ENCODE measurements at regions not wholly inside any gene's neighbourhood (a gene's known extent, or its start where the extent isn't known, plus 50 kb on each side); places are given as distances from the start of the nearest gene placed in this dataset.

DNA sequence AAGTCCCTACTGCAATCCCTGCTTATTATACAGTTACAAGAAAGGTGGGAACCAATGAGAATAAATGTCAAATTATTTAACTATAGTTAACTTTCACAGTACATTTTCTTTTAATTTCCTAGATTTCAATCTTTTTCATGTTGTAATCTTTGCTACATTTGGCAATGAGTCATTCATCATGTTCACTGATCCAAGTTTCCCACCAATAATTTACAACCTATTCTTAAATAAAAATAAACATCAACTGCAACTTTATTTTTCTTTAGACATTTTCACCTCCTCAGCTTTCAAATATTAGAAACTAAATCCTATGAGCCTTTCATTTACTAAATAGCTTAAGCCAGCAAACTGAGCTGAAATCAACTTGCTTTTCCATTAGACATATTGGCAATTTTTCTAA is 541.3 kb upstream of the BTBD3 start:
- no peaks in the 10 kb centered on the region for H3K4me1 ChIP-seq (ENCODE audit: insufficient read depth, low read length, poor library complexity, severe bottlenecking)
- no peaks in the 10 kb centered on the region for H3K9me2 ChIP-seq (ENCODE audit: insufficient read depth, low read length)
- H3K79me2 ChIP-seq (ENCODE audit: insufficient read depth, low read depth, low read length), result no peaks in the 10 kb centered on the region
- no peak overlapping the region for H3K27ac ChIP-seq (ENCODE audit: low read depth, low read length, poor library complexity, severe bottlenecking)
- H3K9me3 ChIP-seq (ENCODE audit: low read length), result no peaks in the 10 kb centered on the region
- H3K4me2 ChIP-seq (ENCODE audit: low read length), result no peak overlapping the region
- DNase-seq (ENCODE audit: low spot score), result no peak
- POLR2A ChIA-PET, result no interaction called here
- no peak for TF ChIP-seq EZH2phosphoT487 (IDR thresholded peaks at IDR 0.05; ENCODE audit: borderline replicate concordance, low read depth, low read length)
- TF ChIP-seq, protein P1, sequence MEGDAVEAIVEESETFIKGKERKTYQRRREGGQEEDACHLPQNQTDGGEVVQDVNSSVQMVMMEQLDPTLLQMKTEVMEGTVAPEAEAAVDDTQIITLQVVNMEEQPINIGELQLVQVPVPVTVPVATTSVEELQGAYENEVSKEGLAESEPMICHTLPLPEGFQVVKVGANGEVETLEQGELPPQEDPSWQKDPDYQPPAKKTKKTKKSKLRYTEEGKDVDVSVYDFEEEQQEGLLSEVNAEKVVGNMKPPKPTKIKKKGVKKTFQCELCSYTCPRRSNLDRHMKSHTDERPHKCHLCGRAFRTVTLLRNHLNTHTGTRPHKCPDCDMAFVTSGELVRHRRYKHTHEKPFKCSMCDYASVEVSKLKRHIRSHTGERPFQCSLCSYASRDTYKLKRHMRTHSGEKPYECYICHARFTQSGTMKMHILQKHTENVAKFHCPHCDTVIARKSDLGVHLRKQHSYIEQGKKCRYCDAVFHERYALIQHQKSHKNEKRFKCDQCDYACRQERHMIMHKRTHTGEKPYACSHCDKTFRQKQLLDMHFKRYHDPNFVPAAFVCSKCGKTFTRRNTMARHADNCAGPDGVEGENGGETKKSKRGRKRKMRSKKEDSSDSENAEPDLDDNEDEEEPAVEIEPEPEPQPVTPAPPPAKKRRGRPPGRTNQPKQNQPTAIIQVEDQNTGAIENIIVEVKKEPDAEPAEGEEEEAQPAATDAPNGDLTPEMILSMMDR (conservative IDR thresholded peaks at IDR 0.05; ENCODE audit: low read length), result no peak
- CTCF ChIA-PET (ENCODE audit: unreplicated experiment), result no interaction called here
- H4K20me1 ChIP-seq (ENCODE audit: insufficient read depth, low read length), result no peaks in the 10 kb centered on the region
- no peak overlapping the region for H2AFZ ChIP-seq (ENCODE audit: low read length)
- intact Hi-C loops (cut with micrococcal nuclease; ENCODE audit: unreplicated experiment), result no loop called here
- H3K36me3 ChIP-seq (ENCODE audit: insufficient read depth, low read length), result no peaks in the 10 kb centered on the region
- no peak overlapping the region for H3K4me3 ChIP-seq (ENCODE audit: low read depth, low read length, poor library complexity, severe bottlenecking)
- no TSS peak for BruUV-seq (replicated peaks)

DNA sequence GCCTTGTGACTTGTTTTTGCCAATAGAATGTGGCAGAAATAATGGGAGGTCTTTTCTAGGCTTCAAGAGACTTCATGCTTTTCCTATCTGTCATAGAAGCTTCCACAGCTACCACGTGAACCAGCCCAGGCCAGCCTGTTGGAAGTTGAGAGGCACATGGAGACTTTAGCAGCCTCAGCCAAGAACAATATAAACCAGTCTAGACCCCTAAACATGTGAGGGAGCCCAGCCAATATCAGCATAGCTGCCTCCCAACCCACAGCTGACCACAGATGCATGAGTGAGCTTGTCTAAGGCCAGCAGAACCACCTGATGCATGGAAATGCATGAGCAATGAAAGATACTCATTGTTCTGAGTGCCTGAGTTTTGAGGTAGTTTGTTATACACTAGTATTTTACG is 540.7 kb upstream of the BTBD3 start:
- H3K79me2 ChIP-seq (ENCODE audit: insufficient read depth, low read depth, low read length), result no peaks in the 10 kb centered on the region
- intact Hi-C loops (cut with micrococcal nuclease; ENCODE audit: unreplicated experiment), result no loop called here
- CTCF ChIA-PET (ENCODE audit: unreplicated experiment), result no interaction called here

DNA sequence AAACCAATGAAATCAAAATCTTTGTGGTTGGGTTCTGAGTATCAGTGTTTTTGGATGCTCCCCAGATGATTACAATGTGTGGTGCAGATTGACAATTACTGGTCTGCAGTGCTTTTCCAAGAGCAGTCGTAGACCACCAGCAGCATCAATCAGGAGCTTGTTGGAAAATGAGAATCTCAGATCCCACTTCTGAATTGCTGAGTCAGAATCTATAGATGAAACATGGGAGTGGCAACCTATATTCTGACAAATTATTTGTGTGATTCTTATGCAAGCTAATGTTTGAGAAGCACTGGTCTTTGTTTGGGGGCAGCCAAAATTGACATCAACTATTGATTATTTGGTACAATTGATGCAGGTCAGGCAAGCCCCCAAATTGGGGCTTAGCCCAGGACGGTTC is 539.9 kb upstream of the BTBD3 start:
- TF ChIP-seq, protein P1 (conservative IDR thresholded peaks at IDR 0.05; ENCODE audit: low read length), result no peak
- no peak for TF ChIP-seq EZH2phosphoT487 (IDR thresholded peaks at IDR 0.05; ENCODE audit: borderline replicate concordance, low read depth, low read length)
- BruUV-seq (replicated peaks), result no TSS peak

More for the DNA sequence above, 540.7 kb upstream of the BTBD3 start:
- no peaks in the 10 kb centered on the region for H3K4me1 ChIP-seq (ENCODE audit: insufficient read depth, low read length, poor library complexity, severe bottlenecking)
- H3K27ac ChIP-seq (ENCODE audit: low read depth, low read length, poor library complexity, severe bottlenecking), result no peak overlapping the region
- no peak overlapping the region for H3K4me2 ChIP-seq (ENCODE audit: low read length)
- no TSS peak for BruUV-seq (replicated peaks)
- H3K36me3 ChIP-seq (ENCODE audit: insufficient read depth, low read length), result no peaks in the 10 kb centered on the region
- no peaks in the 10 kb centered on the region for H4K20me1 ChIP-seq (ENCODE audit: insufficient read depth, low read length)
- H3K9me2 ChIP-seq (ENCODE audit: insufficient read depth, low read length), result no peaks in the 10 kb centered on the region
- H3K4me3 ChIP-seq (ENCODE audit: low read depth, low read length, poor library complexity, severe bottlenecking), result no peak overlapping the region
- DNase-seq (ENCODE audit: low spot score), result no peak
- POLR2A ChIA-PET, result no interaction called here
- no peak overlapping the region for H2AFZ ChIP-seq (ENCODE audit: low read length)
- no peaks in the 10 kb centered on the region for H3K9me3 ChIP-seq (ENCODE audit: low read length)
- TF ChIP-seq, protein P1 (conservative IDR thresholded peaks at IDR 0.05; ENCODE audit: low read length), result no peak
- TF ChIP-seq EZH2phosphoT487 (IDR thresholded peaks at IDR 0.05; ENCODE audit: borderline replicate concordance, low read depth, low read length), result no peak

More for the DNA sequence above, 539.9 kb upstream of the BTBD3 start:
- ChIA-PET POLR2A (no interaction called here), CTCF (ENCODE audit: unreplicated experiment) (no interaction called here)
- Histone ChIP-seq H4K20me1 (ENCODE audit: insufficient read depth, low read length) (no peaks in the 10 kb centered on the region), H3K4me2 (ENCODE audit: low read length) (no peak overlapping the region), H3K4me1 (ENCODE audit: insufficient read depth, low read length, poor library complexity, severe bottlenecking) (no peaks in the 10 kb centered on the region), H3K36me3 (ENCODE audit: insufficient read depth, low read length) (no peaks in the 10 kb centered on the region), H3K79me2 (ENCODE audit: insufficient read depth, low read depth, low read length) (no peaks in the 10 kb centered on the region), H3K4me3 (ENCODE audit: low read depth, low read length, poor library complexity, severe bottlenecking) (no peak overlapping the region), H3K9me2 (ENCODE audit: insufficient read depth, low read length) (no peaks in the 10 kb centered on the region), H3K27ac (ENCODE audit: low read depth, low read length, poor library complexity, severe bottlenecking) (no peak overlapping the region), H3K9me3 (ENCODE audit: low read length) (no peaks in the 10 kb centered on the region), H2AFZ (ENCODE audit: low read length) (no peak overlapping the region)
- no peak for DNase-seq (ENCODE audit: low spot score)
- intact Hi-C loops (cut with micrococcal nuclease; ENCODE audit: unreplicated experiment), result no loop called here
